ENCODE measurements at regions not wholly inside any gene's neighbourhood (a gene's known extent, or its start where the extent isn't known, plus 50 kb on each side); places are given as distances from the start of the nearest gene placed in this dataset.

- no peaks in the 10 kb centered on the region for H3K36me3 ChIP-seq (ENCODE audit: control insufficient read depth in 1 of 2, insufficient read depth in 2 of 2, low read length in 2 of 2)
- ChIA-PET CTCF (no interaction called here), RAD21 (ENCODE audit: low non-redundant PET in 1 of 2, low total read pairs in 2 of 2, uncharacterized antibody in 2 of 2, unreplicated experiment in 2 of 2) (no interaction called here), POLR2A (no interaction called here)
- intact Hi-C loops (cut with micrococcal nuclease) = no loop called here
- TF ChIP-seq ATF3 (IDR thresholded peaks at IDR 0.05) (no peak), REST (IDR thresholded peaks at IDR 0.05; ENCODE audit: low read depth) (no peak), CTCF (IDR thresholded peaks at IDR 0.05 in 2 of 3, conservative IDR thresholded peaks at IDR 0.05 in 1 of 3; ENCODE audit: borderline replicate concordance in 1 of 3, insufficient read depth in 1 of 3, low read depth in 2 of 3, low read length in 2 of 3) (no peak), POLR2A (IDR thresholded peaks at IDR 0.05; ENCODE audit: borderline replicate concordance, extremely low read depth, insufficient read depth, insufficient read length) (no peak), ZFX (IDR thresholded peaks at IDR 0.05) (no peak), FOSL1 (IDR thresholded peaks at IDR 0.05; ENCODE audit: low read depth) (no peak), EZH2 (IDR thresholded peaks at IDR 0.05) (no peak), MAX (IDR thresholded peaks at IDR 0.05) (no peak)
- H3K4me1 ChIP-seq (ENCODE audit: control insufficient read depth in 1 of 2, insufficient read depth in 2 of 2, low read length in 2 of 2) = no peaks in the 10 kb centered on the region
- H3K79me2 ChIP-seq (ENCODE audit: insufficient read depth, low read length) = no peaks in the 10 kb centered on the region
- no peak overlapping the region for H2AFZ ChIP-seq (ENCODE audit: low read depth, low read length, poor library complexity, severe bottlenecking)
- H3K9ac ChIP-seq (ENCODE audit: low read length) = no peak overlapping the region
- no peaks in the 10 kb centered on the region for H3K9me2 ChIP-seq (ENCODE audit: insufficient read depth)
- H3K27ac ChIP-seq (ENCODE audit: low read depth, low read length) = no peak overlapping the region
- no peak overlapping the region for H3K4me2 ChIP-seq (ENCODE audit: low read length)
- no peaks in the 10 kb centered on the region for H4K20me1 ChIP-seq (ENCODE audit: insufficient read depth)
- no peak overlapping the region for H3K4me3 ChIP-seq (replicated peaks in 1 of 2; ENCODE audit: low read depth in 1 of 2, low read length in 2 of 2)
- DNase-seq (ENCODE audit: low read depth, low spot score) (no peak), ATAC-seq (no peak)
- no TSS peak for BruUV-seq (replicated peaks)
- H3K27me3 ChIP-seq (ENCODE audit: insufficient read depth, low read length) = no peaks in the 10 kb centered on the region
- H3K9me3 ChIP-seq (ENCODE audit: control insufficient read depth in 1 of 2, insufficient read depth in 1 of 2, low read depth in 1 of 2, low read length in 2 of 2) = peaks cover 0 to under 1% of the 10 kb centered on the region in 2 experiments; a peak in 2 of 4 replicates
Observed at GRCh38 chr3:20462226-20462625, 276.2 kb upstream of the SGO1 start.

All from HCT116 (cell line).